K562 (cell line): ENCODE measurements at regions not wholly inside any gene's neighbourhood (a gene's known extent, or its start where the extent isn't known, plus 50 kb on each side); places are given as distances from the start of the nearest gene placed in this dataset.

ENCODE experiments used
- ATAC-seq: fragments of 200-7000 bp; cut with Tn5 transposase; 3 replicates; pipeline ENCODE4 v1.9.1; 2020; ENCODE audit warnings: moderate library complexity
- BruUV-seq: library from RNA; stranded (reverse); fragments of 400-500 nt; replicated peaks from 2 replicates; lab custom pipeline; 2021; lab: Mats Ljungman, UMichigan
- CTCF ChIA-PET: fragments of 300-600 bp; formaldehyde crosslinking; extraction: SDS; loops from one replicate; lab custom pipeline; 2021; ENCODE audit warnings: low intra/inter-chr PET ratio; lab: Yijun Ruan, JAX
- POLR2A ChIA-PET: fragments of 300-600, 350-650 bp; sonication (Branson Sonifier 250); formaldehyde crosslinking; extraction: SDS; loops from one replicate; lab custom pipeline; 2021; ENCODE audit warnings: antibody characterized with exemption, inconsistent platforms; lab: Yijun Ruan, JAX
- DNase-seq, 4 experiments: peaks; one replicate each; pipeline versions ENCODE4 v3.0.0 to v3.0.0-alpha.2; 2011 to 2018; ENCODE audit warnings: low spot score in 3 of 4, mixed read lengths in 3 of 4; ENCODE audit errors: extremely low read depth in 1 of 4
- FAIRE-seq: peaks from 2 replicates; lab custom pipeline; 2011; peaks lifted over from hg19 to GRCh38; lab: Jason Lieb, UNC
- H2AFZ ChIP-seq: 2 replicates; pipeline ENCODE4 v1.6.0; 2011; ENCODE audit warnings: low read depth, low read length, control low read depth, inconsistent platforms
- H3K27ac ChIP-seq: fragments of 200-600 bp; 3 replicates; pipeline ENCODE4 v1.8.0; 2011; ENCODE audit warnings: low read depth, mild to moderate bottlenecking, control low read depth, inconsistent platforms, low read length, moderate library complexity, mixed read lengths; ENCODE audit errors: extremely low read depth
- H3K27me3 ChIP-seq, 2 experiments: fragments of 300-600 bp in 1 of 2; 2 replicates in 1 of 2; 3 replicates in 1 of 2; pipeline versions ENCODE4 v1.6.0 to v1.8.0; 2011; ENCODE audit warnings: inconsistent platforms in 2 of 2, low read length in 2 of 2, mild to moderate bottlenecking in 1 of 2, mixed read lengths in 1 of 2, moderate library complexity in 1 of 2; ENCODE audit not compliant: control insufficient read depth in 2 of 2, insufficient read depth in 2 of 2
- H3K36me3 ChIP-seq: fragments of 300-600 bp; 3 replicates; pipeline ENCODE4 v1.8.0; 2011; ENCODE audit warnings: mild to moderate bottlenecking, low read length, inconsistent platforms; ENCODE audit not compliant: control insufficient read depth, insufficient read depth
- H3K4me1 ChIP-seq, 2 experiments: fragments of 200-600 bp in 1 of 2; replicated peaks in 1 of 2; 2 replicates in 1 of 2; 3 replicates in 1 of 2; pipeline versions ENCODE4 v1.5.1 to v1.8.0; 2011; ENCODE audit warnings: inconsistent platforms in 2 of 2, low read length in 2 of 2, mild to moderate bottlenecking in 1 of 2, mixed read lengths in 1 of 2, moderate library complexity in 1 of 2; ENCODE audit not compliant: control insufficient read depth in 2 of 2, insufficient read depth in 2 of 2
- H3K4me2 ChIP-seq: 2 replicates; pipeline ENCODE4 v1.6.1; 2011; ENCODE audit warnings: low read length, control low read depth, inconsistent platforms, mixed read lengths; ENCODE audit not compliant: insufficient read depth
- H3K4me3 ChIP-seq: fragments of 200-600 bp; sonication (generic), shearing (Covaris generic); 2 replicates; pipeline ENCODE4 v1.5.1; 2016; ENCODE audit warnings: control low read depth, inconsistent platforms
- H3K79me2 ChIP-seq: fragments of 200-600 bp; 3 replicates; pipeline ENCODE4 v1.8.0; 2011; ENCODE audit warnings: low read length, inconsistent platforms; ENCODE audit not compliant: control insufficient read depth, insufficient read depth
- H3K9ac ChIP-seq, 2 experiments: 2 replicates each; pipeline versions ENCODE4 v1.6.0 to v1.6.1; 2011; ENCODE audit warnings: low read depth in 2 of 2, low read length in 2 of 2, control low read depth in 1 of 2, inconsistent platforms in 1 of 2, mild to moderate bottlenecking in 1 of 2, mixed read lengths in 1 of 2; ENCODE audit not compliant: insufficient read depth in 1 of 2
- H3K9me1 ChIP-seq: one replicate; pipeline ENCODE4 v1.6.0; 2011; ENCODE audit warnings: inconsistent platforms, mild to moderate bottlenecking, low read length, moderate library complexity; ENCODE audit not compliant: control insufficient read depth, insufficient read depth
- H3K9me3 ChIP-seq: replicated peaks from 2 replicates; pipeline ENCODE4 v1.5.1; 2011; ENCODE audit warnings: low read depth, low read length, inconsistent platforms; ENCODE audit not compliant: control insufficient read depth, insufficient read depth
- H4K20me1 ChIP-seq: replicated peaks from 2 replicates; pipeline ENCODE4 v1.6.1; 2011; ENCODE audit warnings: low read length, inconsistent platforms, mixed read lengths; ENCODE audit not compliant: control insufficient read depth, insufficient read depth
- ARID2 ChIP-seq: fragments of 450-650 bp; IDR thresholded peaks from 2 replicates; pipeline ENCODE4 v1.6.1; 2017; ENCODE audit warnings: antibody characterized with exemption, mild to moderate bottlenecking
- CHD7 ChIP-seq: fragments of 200-600 bp; sonication (generic); IDR thresholded peaks from one replicate; pipeline ENCODE4 v1.6.1; 2012; ENCODE audit warnings: mild to moderate bottlenecking, low read depth, low read length, inconsistent platforms
- JUN ChIP-seq, 2 experiments: sonication (generic) in 1 of 2; formaldehyde crosslinking in 1 of 2; IDR thresholded peaks; 2 replicates each; pipeline versions ENCODE4 v1.6.1 to v1.8.0; 2012 to 2022; ENCODE audit warnings: borderline replicate concordance in 2 of 2, mild to moderate bottlenecking in 2 of 2, improper control_type of control experiment in 1 of 2, low read depth in 1 of 2, low read length in 1 of 2, missing genetic modification reagents in 1 of 2
- LCOR ChIP-seq: sonication (generic); formaldehyde crosslinking; IDR thresholded peaks from 2 replicates; pipeline ENCODE4 v1.8.0; 2022; ENCODE audit warnings: mild to moderate bottlenecking, missing genetic modification reagents
- NELFE ChIP-seq: IDR thresholded peaks from 2 replicates; pipeline ENCODE4 v1.6.1; 2011; ENCODE audit warnings: mild to moderate bottlenecking; ENCODE audit not compliant: insufficient read depth, insufficient read length
- NONO ChIP-seq, 2 experiments: fragments of 200-400 bp in 1 of 2; fragments of 450-650 bp in 1 of 2; formaldehyde crosslinking in 1 of 2; IDR thresholded peaks; 2 replicates each; pipeline ENCODE4 v1.6.1; 2017; ENCODE audit warnings: low read depth in 2 of 2, mild to moderate bottlenecking in 2 of 2, moderate library complexity in 2 of 2, low read length in 1 of 2
- PCBP2 ChIP-seq: fragments of 200-400 bp; formaldehyde crosslinking; IDR thresholded peaks from 2 replicates; pipeline ENCODE4 v1.6.1; 2018; ENCODE audit warnings: low read length, low read depth, mild to moderate bottlenecking, moderate library complexity; ENCODE audit not compliant: poor library complexity, severe bottlenecking
- PTBP1 ChIP-seq: fragments of 200-400 bp; formaldehyde crosslinking; IDR thresholded peaks from 2 replicates; pipeline ENCODE4 v1.6.1; 2017; ENCODE audit warnings: low read depth, low read length
- SRSF1 ChIP-seq: fragments of 200-400 bp; formaldehyde crosslinking; IDR thresholded peaks from 2 replicates; pipeline ENCODE4 v1.6.1; 2017; ENCODE audit warnings: mild to moderate bottlenecking, low read depth, low read length, moderate library complexity
- TBP ChIP-seq: optimal IDR thresholded peaks from 2 replicates; pipeline ENCODE3; 2011; ENCODE audit warnings: low read depth, low read length, improper control_type of control experiment
- WGBS: fragments of 100-300 bp; shearing (Covaris generic); methylation state at CpG from one replicate; pipeline ENCODE4 v1.1.6; 2016; ENCODE audit warnings: low coverage, mixed read lengths; ENCODE audit not compliant: insufficient coverage; ENCODE audit errors: missing lambda C conversion rate; 5-methylcytosine and 5-hydroxymethylcytosine counted together
- in situ Hi-C: fragments of 300-500 bp; cut with MboI; formaldehyde crosslinking; loops from 4 replicates; pipeline ENCODE4 v1.15.0; 2018; ENCODE audit warnings: inconsistent platforms, mixed read lengths
- intact Hi-C: fragments of 100-400 bp; cut with micrococcal nuclease; formaldehyde crosslinking; loops from 2 replicates; pipeline ENCODE4 v1.14.2; 2022

- no peak for TF ChIP-seq PCBP2
- TF ChIP-seq ARID2 = no peak
- no peak for TF ChIP-seq PTBP1
Observed at GRCh38 chr13:106311004-106311403, 224.5 kb downstream of the EFNB2 start (continued).

- CTCF ChIA-PET = no interaction called here
- DNase-seq (no peak), FAIRE-seq (no peak), ATAC-seq (no peak)
- no peak overlapping the region for H3K27ac ChIP-seq
- no peaks in the 10 kb centered on the region for H3K9me1 ChIP-seq
- no peaks in the 10 kb centered on the region for H3K79me2 ChIP-seq
- no peaks in the 10 kb centered on the region for H4K20me1 ChIP-seq
- intact Hi-C loops (no loop called here), in situ Hi-C loops (no loop called here)
- H3K4me2 ChIP-seq = no peak overlapping the region
- H3K27me3 ChIP-seq = no peaks in the 10 kb centered on the region
- no peaks in the 10 kb centered on the region for H3K4me1 ChIP-seq
- no peaks in the 10 kb centered on the region for H3K36me3 ChIP-seq
- H3K9me3 ChIP-seq = no peaks in the 10 kb centered on the region
- H2AFZ ChIP-seq = no peak overlapping the region
- no CpG with 5 or more reads among the region's 1 CpG for WGBS
- H3K4me3 ChIP-seq = no peak overlapping the region
- POLR2A ChIA-PET = no interaction called here
- H3K9ac ChIP-seq = no peak overlapping the region
- BruUV-seq = no TSS peak
- no peak for TF ChIP-seq NONO (IDR thresholded peaks at IDR 0.05; ENCODE audit: low read depth in 2 of 2, low read length in 1 of 2)
- TF ChIP-seq JUN (IDR thresholded peaks at IDR 0.05; ENCODE audit: borderline replicate concordance, low read depth, low read length) = no peak
- no peak for TF ChIP-seq JUN (CRISPR knock-in tag; IDR thresholded peaks at IDR 0.05; ENCODE audit: borderline replicate concordance)
- TF ChIP-seq TBP = no peak
- no peak for TF ChIP-seq NELFE
- TF ChIP-seq CHD7 = no peak
- no peak for TF ChIP-seq SRSF1
- TF ChIP-seq LCOR = no peak
Observed at GRCh38 chr13:106310291-106310865, 225.1 kb downstream of the EFNB2 start.
